GM12891 (cell line): ENCODE measurements at regions not wholly inside any gene's neighbourhood (a gene's known extent, or its start where the extent isn't known, plus 50 kb on each side); places are given as distances from the start of the nearest gene placed in this dataset.

Source experiments
- PAX5 ChIP-seq: IDR thresholded peaks from 2 replicates; pipeline ENCODE4 v1.6.1; 2011; ENCODE audit warnings: low read length, moderate library complexity, mild to moderate bottlenecking; ENCODE audit not compliant: insufficient read depth, severe bottlenecking
- POLR2A ChIP-seq: IDR thresholded peaks from 2 replicates; pipeline ENCODE4 v1.6.1; 2011; ENCODE audit warnings: low read depth, low read length, control low read depth
- POLR2AphosphoS5 ChIP-seq: IDR thresholded peaks from 2 replicates; pipeline ENCODE4 v1.6.1; 2011; ENCODE audit warnings: low read depth, low read length, control low read depth
- POU2F2 ChIP-seq: IDR thresholded peaks from 2 replicates; pipeline ENCODE4 v1.6.1; 2011; ENCODE audit warnings: low read depth, mild to moderate bottlenecking, control low read depth, low read length, moderate library complexity
- SPI1 ChIP-seq: IDR thresholded peaks from 2 replicates; pipeline ENCODE4 v1.6.1; 2011; ENCODE audit warnings: low read depth, low read length, control low read depth
- TAF1 ChIP-seq: IDR thresholded peaks from 2 replicates; pipeline ENCODE4 v1.6.1; 2011; ENCODE audit warnings: low read depth, low read length, control low read depth

DNA sequence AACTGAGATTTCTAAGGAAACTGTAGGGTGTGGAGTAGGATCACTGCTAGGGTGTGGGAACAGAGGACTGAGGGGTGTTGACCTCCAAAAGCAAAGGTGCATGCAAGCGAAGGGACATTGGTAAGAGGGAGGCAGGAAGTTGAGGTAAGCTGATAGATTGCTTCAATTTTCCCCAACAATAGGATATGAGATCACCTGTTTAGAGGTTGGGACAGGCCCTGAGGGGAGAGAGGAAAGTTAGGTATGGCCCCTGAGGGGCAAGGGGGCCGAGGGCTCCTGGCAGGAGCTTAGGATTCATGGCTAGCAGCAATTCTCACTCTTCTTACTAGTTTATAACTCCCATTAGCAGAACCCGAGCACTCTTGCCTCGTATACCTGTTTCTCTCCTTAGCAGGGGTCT lies 106.8 kb upstream of the RPS6KA2 start:
- no peak for TF ChIP-seq POLR2AphosphoS5
- TF ChIP-seq POLR2A, result no peak
- no peak for TF ChIP-seq SPI1
- TF ChIP-seq TAF1, result no peak
- TF ChIP-seq POU2F2, result no peak
- TF ChIP-seq PAX5, result no peak
